T1000 (cell line): ENCODE measurements at regions not wholly inside any gene's neighbourhood (a gene's known extent, or its start where the extent isn't known, plus 50 kb on each side); places are given as distances from the start of the nearest gene placed in this dataset.
"Not testable (repeated sequence)": the region's sequence is repeated elsewhere in the genome, so short reads cannot be mapped to it uniquely, and the experiment has no call there.

Source experiments
- DNase-seq: peaks from one replicate; lab custom pipeline; 2025; ENCODE audit warnings: mixed read lengths; lab: John Stamatoyannopoulos, UW

DNA sequence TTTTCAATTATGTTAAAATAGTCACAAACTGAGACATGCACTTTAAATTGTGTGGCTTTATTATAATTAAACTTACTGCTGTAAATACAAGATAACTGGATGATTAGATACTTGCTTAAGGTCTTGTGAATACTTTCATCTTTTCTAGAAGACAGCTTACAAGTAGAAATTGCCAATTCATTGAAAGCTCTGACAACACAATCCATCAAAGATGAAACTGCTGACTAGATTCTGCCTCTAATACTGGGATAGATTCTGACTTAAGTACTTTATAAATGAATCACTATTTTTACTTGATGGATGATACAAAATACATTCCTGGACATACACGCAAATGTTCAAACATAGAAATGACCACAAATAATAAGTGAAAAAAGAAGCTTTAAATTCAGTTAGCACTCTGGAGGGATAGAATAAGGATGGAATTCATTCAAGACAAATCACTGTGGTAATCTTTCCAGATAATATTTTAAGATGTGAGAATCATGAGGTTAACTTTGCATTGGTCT lies 876.8 kb downstream of the RPS29 start:
- DNase-seq = no peak

DNA sequence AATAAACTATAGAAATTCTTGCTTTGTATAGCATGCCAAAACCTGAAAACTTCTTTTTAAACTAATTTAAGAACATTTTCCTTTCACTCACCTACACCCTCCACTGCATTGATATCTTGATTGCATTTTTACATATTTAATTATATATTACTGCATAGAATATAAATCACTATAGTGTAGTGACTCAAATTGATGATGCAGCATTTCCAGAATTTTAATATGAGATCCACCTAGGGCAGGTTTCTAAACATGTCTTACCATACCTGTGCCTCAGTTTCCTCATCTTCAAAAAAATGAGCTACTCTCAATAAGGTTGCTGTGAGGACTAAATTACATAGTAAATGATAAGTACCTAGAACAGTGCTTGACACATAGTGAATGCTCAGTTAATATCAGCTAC lies 881.5 kb downstream of the RPS29 start:
- DNase-seq = no peak

DNA sequence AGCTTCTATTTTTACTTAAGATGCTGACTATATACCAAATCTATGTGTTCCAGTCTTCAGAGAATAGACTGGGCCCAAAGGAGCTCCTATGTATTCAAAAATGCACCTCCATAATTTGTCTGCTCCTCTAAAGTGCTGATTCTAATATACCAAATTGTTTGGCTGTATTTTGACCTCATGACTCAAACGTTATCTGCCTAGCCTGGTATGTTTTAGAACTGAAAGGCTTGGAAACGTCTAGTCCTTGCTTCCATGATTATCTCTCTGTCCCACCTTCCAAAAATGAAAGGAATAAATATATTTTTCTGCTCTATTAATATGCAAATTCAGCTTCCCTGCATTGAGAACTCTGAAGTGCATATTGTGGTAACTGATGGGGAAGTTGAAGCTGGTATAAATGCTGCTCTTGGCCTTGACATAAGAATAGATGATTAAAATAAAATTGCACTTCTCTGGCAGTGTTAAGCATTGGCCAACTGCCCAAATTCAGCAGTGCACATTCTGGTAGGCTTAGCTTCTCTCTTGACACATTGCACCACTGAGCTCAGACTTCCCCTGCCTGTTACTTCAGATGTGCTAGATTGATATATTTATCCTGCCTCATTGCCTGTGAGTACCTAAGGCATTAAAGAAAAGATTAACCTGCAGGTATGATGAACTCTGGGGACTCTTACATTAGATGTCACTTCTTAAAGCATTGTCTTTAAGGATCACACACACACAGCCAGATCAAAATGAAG lies 882.3 kb downstream of the RPS29 start:
- DNase-seq = no peak

DNA sequence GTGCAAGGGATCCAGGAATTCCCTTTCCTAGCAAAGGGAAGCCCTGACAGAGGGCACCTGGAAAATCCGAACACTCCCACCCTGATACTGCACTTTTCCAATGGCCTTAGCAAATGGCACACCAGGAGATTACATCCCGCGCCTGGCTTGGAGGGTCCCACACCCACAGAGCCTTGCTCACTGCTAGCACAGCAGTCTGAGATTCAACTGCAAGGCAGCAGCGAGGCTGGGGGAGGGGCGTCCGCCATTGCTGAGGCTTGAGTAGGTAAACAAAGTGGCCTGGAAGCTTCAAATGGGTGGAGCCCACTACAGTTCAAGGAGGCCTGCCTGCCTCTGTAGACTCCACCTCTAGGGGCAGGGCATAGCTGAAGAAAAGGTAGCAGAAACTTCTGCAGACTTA lies 888.8 kb downstream of the RPS29 start:
- not testable (repeated sequence) for DNase-seq

DNA sequence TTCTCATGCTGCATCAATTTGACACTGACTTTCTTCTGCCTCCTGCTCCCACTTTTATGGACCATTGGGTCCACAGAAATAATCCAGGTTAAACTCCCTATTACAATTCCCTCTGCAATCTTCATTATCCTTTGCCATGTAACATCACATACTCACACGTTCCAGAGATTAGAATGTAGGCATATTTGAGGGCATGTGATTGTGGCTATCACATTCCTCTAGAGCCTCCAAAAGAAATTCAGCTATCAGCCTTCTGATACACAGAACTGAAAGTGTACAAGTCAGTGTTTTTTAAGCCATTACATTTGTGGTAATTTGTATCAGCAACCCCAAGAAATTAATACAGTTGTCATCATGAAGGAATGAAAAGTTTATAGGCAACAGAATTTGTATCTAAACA lies 892.4 kb downstream of the RPS29 start:
- no peak for DNase-seq

DNA sequence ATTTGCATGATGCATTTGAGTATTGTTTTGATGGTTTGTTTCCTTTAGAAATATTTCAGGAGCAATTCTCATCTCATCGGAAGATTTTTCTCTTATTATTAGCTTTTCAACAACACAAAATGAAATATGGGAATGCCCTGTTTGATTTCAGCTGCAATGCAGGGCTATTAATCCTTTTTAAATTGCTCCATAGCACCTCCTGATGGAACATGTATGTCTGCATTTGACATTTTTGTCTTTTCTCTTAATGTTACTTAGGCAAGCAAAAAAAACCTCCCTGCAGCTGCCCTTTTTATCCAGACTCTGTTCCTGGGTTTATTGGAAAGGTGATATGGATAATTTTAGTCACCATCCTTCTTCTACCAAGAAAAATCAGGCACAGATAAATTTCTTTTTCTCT lies 895.8 kb downstream of the RPS29 start:
- DNase-seq = no peak

DNA sequence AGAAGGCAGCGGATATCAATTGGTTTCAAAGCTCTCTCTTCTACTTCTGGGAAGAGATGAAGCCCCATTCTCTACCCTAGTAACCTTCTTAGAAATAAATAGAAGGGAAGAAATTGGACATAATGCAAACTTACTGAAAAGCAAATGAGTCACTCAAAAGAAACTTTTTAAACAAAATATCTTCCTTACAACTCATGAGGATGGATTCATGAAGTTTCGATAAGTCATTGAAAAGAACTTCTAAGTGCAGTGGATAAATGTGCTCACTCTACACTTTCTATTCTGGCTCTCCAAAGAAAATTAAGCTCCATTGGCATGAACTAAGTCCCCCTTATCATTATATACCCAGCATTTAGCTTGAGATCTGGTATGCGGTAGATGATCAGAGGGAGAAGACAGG lies 899.5 kb downstream of the RPS29 start:
- DNase-seq = no peak

DNA sequence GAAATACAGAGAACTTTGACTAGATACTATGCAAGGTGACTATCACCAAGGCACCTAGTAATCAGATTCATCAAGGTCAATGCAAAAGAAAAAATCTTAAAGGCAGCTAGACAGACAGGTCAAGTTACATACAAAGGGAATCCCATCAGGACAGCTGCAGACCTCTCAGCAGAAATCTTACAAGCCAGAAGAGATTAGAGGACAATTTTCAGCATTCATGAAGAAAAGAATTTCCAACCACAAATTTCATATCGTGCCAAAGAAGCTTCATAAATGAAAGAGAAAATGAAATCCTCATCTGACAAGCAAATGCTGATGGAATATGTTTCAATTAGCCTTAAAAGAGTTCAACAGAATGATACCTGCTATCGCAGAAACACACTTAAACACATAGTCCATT lies 913.7 kb downstream of the RPS29 start:
- no peak for DNase-seq

DNA sequence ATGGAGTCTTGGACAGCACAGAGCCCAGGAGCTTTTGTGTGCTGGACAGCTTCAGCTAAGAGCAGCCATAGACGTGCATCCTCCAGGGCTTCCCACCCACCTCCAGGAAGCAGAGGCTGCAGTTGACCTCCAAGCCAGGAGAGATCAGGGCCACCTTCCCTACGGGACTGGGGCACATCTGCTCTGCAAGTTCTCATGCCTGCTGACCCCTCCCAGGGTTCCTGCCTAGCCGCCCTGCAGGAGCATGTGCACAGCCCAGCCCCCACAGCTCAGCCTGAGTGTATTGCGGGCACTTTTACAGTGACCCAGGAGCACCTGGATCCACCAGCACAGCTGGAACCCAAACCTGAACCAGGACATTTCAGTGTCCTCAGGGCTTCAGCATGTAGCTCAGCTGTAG lies 915.2 kb downstream of the RPS29 start:
- DNase-seq = no peak

DNA sequence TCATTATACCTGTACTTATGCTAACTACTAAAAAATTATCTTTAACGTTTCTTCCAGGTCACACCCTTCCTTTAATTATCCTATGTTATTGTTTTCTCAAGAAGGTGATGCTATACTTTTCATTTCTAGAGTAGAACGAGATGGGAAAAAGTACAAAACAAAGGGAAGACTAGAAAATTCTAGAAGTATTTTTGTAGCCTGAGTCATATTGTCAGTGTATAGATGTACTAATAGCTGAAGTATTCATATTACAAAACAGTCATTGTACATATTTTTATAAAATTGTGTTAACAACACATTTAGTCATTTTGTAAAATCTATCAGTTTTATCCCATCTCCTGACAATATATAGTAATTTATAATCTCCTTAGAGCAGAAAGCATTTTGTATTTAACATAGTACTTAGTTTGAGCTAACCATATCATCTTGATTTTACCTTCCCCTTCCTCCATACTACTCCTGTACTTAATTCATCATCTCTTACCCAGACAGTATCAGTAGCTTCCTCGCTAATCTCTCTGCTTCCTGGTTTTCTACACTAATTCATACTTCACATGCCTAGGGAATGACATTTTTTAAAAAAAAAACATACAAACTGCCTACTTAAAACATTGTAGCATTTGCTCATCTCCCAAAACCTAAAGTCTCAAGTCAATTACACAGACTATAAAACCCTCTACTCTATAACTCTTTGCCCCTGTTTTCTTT lies 920.9 kb downstream of the RPS29 start:
- no peak for DNase-seq

DNA sequence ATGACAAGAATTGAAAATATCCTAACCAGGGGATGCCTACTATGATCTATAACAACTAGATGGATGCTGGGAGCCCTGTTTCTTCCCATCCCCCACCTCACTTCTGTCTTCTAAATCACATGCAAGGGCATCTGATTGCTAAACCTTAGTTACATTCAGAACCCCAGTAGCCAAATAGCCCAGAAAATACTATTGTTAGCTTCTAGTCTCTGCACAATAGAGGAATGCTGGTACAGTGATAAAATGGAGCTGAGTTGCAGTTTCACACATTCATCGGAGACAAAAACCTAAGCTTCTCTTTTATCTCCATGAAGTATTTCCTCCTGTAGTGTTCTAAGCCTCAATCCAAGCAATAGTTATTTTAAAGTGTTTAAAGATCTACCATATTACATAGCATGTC lies 942.9 kb downstream of the RPS29 start:
- DNase-seq = no peak

DNA sequence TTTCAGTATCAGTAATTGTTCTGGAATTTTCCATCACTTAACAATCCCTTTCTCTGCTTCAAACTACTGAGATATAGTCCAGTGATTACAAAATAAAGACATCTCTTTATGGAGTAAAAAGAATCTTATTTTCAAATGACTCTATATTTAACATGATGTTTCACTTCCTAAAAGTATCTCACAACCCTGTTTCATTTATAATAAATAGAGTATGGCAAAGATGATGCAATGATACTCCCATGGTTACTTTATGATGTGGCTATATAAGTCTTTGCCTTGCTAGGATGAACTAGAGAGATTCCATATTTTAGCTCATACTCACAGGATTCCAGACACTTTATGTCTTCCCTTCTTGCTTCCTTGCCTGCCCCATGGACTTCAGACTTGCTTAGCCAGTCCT lies 953.5 kb upstream of the MDGA2 start:
- DNase-seq = no peak

DNA sequence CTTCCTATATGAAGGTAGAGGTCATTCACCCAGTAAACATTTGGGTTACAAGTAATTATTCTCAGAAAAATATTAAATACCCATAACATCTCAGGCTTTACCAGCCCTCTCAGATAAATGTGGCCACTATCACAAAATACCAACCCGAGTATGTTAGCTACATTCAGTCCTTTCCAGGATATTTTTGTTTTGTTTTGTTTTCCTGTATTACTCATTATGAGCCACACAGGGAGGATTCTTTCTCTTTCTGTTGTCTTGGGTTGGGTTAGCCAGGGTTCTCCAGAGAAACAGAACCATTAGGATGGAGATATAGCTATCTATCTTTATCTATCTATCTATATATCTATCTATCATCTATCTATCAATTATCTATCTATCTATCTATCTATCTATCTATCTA lies 947.6 kb upstream of the MDGA2 start:
- DNase-seq = no peak

DNA sequence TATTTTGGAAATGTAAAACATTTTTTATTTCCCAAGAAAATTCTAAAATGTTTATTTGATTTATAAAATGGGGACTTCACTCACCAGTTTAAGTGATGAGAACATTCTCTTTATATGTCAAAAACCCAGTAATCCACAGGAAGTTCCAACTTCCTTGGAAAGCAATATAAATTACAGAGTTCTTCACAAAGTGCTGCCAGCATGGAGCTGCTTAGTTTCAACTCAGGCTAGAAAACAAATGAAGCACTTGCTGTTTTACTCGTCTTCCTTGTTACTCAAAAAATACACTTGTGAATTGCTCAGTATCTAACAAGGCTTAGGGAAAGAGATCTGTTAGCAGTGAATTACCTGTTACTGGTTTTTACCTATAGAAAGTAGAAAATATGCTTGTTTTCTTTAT lies 942.7 kb upstream of the MDGA2 start:
- DNase-seq = no peak

DNA sequence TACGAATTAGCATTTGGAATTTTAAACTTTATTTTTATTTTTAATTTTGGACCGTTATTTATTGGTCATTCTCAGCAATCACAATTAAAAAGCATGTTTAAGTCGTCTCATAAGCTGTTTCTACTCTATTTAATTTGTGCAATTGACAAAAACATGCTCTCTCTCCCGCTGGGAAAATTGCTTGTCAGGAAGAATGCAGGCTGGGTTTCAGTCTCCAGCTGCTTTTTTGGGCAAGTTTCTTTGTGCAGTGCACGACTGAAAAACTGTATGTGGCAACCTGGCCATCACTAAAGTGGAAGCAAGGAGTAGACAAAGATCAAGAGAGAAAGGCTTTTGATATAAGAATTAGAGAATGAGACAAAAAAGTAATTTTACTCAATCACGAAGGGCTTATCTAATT lies 941.5 kb upstream of the MDGA2 start:
- no peak for DNase-seq

DNA sequence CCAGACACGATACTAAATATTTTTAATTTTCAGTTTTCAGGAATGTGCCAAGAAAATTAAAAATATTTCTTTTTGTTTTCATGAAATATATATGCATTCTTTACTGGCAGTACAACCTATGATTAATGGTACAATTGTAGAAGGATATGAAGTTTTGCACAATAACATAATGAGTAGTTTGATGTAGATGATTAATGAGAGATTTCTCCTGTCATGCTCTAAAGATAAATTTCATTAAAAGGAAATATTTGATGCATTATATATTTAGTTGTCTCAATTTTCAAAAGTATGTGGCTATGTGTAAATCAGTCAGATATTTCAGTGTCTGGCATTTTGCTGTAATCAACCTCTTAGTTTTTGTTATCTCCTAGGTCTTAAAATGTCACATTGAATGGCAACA lies 940.2 kb upstream of the MDGA2 start:
- DNase-seq = no peak

DNA sequence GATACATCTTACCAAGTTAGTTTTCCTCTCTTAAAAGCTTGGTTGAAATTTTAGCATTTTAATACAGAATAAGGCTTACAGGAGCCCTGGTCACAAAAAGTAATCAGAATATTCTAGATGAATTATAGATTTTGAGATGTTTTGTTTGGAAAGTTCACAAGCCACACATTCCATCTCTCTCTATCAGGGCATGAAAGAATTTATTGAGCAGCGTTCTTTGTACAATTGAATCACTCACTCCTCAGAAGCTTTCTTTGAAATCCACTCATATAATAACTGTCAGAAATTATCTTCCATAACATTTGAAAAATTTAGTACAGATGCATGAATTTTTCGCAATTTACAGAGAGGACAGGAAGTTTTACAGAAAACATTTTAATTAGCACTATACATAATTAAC lies 938.6 kb upstream of the MDGA2 start:
- DNase-seq = no peak

DNA sequence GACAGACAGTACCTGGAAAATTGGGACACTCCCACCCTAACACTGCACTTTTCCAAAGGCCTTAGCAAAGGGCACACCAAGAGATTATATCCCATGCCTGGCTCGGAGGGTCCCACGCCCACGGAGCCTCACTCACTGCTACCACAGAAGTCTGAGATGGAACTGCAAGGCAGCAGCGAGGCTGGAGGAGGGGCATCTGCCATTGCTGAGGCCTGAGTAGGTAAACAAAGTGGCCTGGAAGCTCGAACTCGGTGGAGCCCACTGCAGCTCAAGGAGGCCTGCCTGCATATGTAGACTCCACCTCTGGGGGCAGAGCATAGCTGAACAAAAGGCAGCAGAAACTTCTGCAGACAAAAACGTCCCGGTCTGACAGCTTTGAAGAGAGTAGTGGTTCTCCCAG lies 931.6 kb upstream of the MDGA2 start:
- DNase-seq = not testable (repeated sequence)

DNA sequence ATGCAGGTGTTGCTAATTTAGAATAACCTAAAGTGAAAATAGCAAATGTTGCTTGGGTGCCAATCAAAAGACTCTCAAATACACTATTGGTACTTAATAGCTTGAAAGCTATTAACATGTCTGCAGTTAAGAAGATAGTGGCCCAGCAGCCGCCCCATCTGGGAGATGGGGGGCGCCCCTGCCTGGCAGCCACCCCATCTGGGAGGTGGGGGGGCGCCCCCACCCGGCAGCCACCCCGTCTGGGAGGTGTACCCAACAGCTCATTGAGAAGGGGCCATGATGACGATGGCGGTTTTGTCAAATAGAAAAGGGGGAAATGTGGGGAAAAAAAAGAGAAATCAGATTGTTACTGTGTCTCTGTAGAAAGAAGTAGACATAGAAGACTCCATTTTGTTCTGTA lies 923.1 kb upstream of the MDGA2 start:
- no peak for DNase-seq

DNA sequence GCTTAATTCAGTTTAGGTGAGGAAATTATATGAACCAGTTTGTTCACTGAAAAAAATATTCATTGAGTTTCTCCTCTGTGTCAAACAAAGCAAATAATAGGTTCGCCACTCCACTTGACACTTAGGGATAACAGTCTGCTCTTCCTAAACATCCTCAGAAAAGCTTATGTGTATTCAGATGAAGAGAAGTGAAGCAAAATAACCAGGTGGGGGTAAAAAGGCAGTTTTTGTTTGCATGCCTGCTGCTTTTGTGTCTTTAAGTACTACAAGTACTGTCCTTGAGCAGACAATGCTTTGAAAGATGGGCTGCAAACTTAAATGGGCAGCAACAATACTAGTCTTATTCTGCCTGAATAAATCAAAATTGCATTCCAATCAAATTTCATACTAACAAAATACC lies 910.7 kb upstream of the MDGA2 start:
- DNase-seq = no peak

DNA sequence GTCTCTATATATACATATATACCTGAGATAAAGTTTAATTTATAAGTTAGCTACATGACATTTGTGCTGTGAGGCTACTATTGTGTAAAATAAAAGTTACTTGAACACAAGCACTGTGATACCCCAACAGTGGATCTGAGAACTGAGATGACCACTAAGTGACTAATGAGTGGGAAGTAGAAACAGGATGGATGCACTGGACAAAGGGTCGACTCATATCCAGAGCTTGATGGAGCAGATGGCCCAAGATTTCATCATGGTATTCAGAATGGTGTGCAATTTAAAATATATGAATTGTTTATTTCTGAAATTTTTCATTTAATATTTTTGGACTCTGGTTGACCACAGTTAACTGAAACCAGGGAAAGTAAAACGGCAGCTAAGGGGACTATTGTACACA lies 908.6 kb upstream of the MDGA2 start:
- DNase-seq = peak; percentile 4

DNA sequence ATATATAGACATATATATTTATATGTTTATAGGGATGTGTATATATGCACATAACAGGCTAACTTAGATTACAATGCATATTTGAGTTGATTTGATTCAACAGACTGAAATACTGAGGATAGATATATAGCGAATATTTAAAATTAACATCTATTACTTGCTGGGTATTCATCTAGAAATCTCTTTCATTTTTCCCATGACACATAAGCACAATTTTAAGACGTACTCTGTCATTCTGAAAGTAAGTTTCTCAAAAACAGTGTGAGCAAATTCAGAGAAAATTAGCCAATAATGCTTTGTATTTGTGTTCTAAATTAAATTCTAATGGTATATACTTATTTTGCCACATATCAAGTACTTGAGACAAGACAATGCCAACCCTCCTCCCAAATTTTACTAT lies 907.5 kb upstream of the MDGA2 start:
- no peak for DNase-seq

DNA sequence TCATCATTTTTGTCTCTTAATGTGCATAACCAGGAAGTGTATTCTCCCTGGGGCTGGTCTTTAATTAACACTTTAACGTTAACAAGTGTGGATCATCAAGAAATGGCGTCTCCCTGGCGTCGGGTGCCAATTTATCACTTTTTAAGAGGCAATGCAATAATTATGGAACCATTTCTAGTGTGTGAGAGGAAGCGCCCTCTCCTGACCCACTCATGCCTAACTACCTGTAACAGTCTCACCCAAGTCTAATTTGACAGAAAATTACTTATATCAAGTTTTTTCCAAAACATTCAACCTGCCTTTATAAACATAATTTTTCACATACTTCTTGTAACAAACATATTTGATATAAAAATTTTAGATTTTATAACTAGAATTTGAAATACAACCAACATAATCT lies 905.3 kb upstream of the MDGA2 start:
- DNase-seq = no peak

DNA sequence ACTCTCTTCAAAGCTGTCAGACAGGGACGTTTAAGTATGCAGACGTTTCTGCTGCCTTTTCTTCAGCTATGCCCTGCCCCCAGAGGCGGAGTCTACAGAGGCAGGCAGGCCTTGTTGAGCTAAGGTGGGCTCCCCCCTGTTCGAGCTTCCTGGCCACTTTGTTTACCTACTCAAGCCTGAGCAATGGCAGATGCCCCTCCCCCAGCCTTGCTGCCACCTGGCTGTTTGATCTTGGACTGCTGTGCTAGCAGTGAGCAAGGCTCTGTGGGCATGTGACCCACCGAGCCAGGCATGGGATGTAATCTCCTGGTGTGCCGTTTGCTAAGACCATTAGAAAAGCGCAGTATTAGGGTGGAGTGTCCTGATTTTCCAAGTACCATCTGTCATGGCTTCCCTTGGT lies 900.4 kb upstream of the MDGA2 start:
- no peak for DNase-seq
